SK-N-MC (cell line): ENCODE measurements at regions not wholly inside any gene's neighbourhood (a gene's known extent, or its start where the extent isn't known, plus 50 kb on each side); places are given as distances from the start of the nearest gene placed in this dataset.

ENCODE experiments used
- DNase-seq: peaks from one replicate; pipeline ENCODE4 v3.0.0-alpha.2; 2011; ENCODE audit warnings: low read depth, low spot score
- H3K27ac ChIP-seq: fragments of 200-600 bp; sonication (generic); 2 replicates; pipeline ENCODE4 v1.5.1; 2016; ENCODE audit warnings: mixed run types
- H3K36me3 ChIP-seq: fragments of 200-600 bp; sonication (generic); 2 replicates; pipeline ENCODE4 v1.6.1; 2017; ENCODE audit warnings: antibody characterized with exemption, low read length, mixed read lengths; ENCODE audit not compliant: insufficient read depth
- H3K4me3 ChIP-seq: fragments of 200-600 bp; sonication (generic); 2 replicates; pipeline ENCODE4 v1.5.1; 2016
- H3K9ac ChIP-seq: fragments of 200-600 bp; sonication (generic); 2 replicates; pipeline ENCODE4 v1.8.0; 2017; ENCODE audit warnings: mixed run types, mixed read lengths; ENCODE audit not compliant: insufficient read length
- H3K9me3 ChIP-seq: fragments of 200-600 bp; sonication (generic); 2 replicates; pipeline ENCODE4 v1.6.1; 2017; ENCODE audit warnings: low read depth, mild to moderate bottlenecking, antibody characterized with exemption, low read length, moderate library complexity, mixed read lengths
- EZH2 ChIP-seq: fragments of 200-600 bp; sonication (generic); IDR thresholded peaks from one replicate; pipeline ENCODE4 v1.6.1; 2017; ENCODE audit warnings: antibody characterized with exemption
- FOXP2 ChIP-seq: optimal IDR thresholded peaks from 2 replicates; pipeline ENCODE3; 2011; ENCODE audit warnings: mild to moderate bottlenecking, moderate library complexity; ENCODE audit not compliant: insufficient read depth; ENCODE audit errors: extremely low read length, control extremely low read depth
- POLR2AphosphoS5 ChIP-seq: IDR thresholded peaks from 2 replicates; pipeline ENCODE4 v1.6.1; 2012; ENCODE audit warnings: mild to moderate bottlenecking, low read depth, low read length, borderline replicate concordance

GRCh38 chr3:194069421-194070219 is 66.3 kb upstream of the HES1 start:
- H3K9me3 ChIP-seq, result 0 out of 2 replicates have a peak, but pooled peaks cover 6% of the 10 kb centered on the region
- no peak overlapping the region for H3K9ac ChIP-seq
- H3K27ac ChIP-seq, result 0 out of 2 replicates have a peak overlapping the region, but pooled peaks have one; percentile 83
- TF ChIP-seq FOXP2 (no peak), EZH2 (no peak), POLR2AphosphoS5 (no peak)
- H3K36me3 ChIP-seq, result no peaks in the 10 kb centered on the region
- no peak for DNase-seq
- no peak overlapping the region for H3K4me3 ChIP-seq

GRCh38 chr3:194070220-194070633 is 65.7 kb upstream of the HES1 start:
- H3K27ac ChIP-seq, result peak overlapping the region; percentile 83
- DNase-seq, result no peak
- 0 out of 2 replicates have a peak, but pooled peaks cover 6% of the 10 kb centered on the region for H3K9me3 ChIP-seq
- peak overlapping the region; percentile 76 for H3K4me3 ChIP-seq
- no peaks in the 10 kb centered on the region for H3K36me3 ChIP-seq
- TF ChIP-seq EZH2, result no peak
- TF ChIP-seq FOXP2, result no peak
- TF ChIP-seq POLR2AphosphoS5, result no peak
- peak overlapping the region; percentile 61 for H3K9ac ChIP-seq

GRCh38 chr3:194070634-194071409 is 65.1 kb upstream of the HES1 start:
- no peak for DNase-seq
- Histone ChIP-seq H3K9me3 (0 out of 2 replicates have a peak, but pooled peaks cover 6% of the 10 kb centered on the region), H3K36me3 (no peaks in the 10 kb centered on the region), H3K27ac (peak overlapping the region; percentile 83), H3K9ac (peak overlapping the region; percentile 61), H3K4me3 (peak overlapping the region; percentile 76)
- TF ChIP-seq POLR2AphosphoS5 (peak; percentile 46), EZH2 (no peak), FOXP2 (peak; percentile 5)

GRCh38 chr3:194072097-194072428 is 63.9 kb upstream of the HES1 start:
- DNase-seq, result no peak
- Histone ChIP-seq H3K36me3 (no peaks in the 10 kb centered on the region), H3K27ac (no peak overlapping the region), H3K9ac (no peak overlapping the region), H3K4me3 (no peak overlapping the region), H3K9me3 (no peaks in the 10 kb centered on the region)
- TF ChIP-seq POLR2AphosphoS5 (no peak), EZH2 (no peak), FOXP2 (no peak)

GRCh38 chr3:194072691-194073279 is 63.2 kb upstream of the HES1 start:
- H3K4me3 ChIP-seq, result no peak overlapping the region
- no peak for DNase-seq
- H3K9me3 ChIP-seq, result no peaks in the 10 kb centered on the region
- H3K36me3 ChIP-seq, result no peaks in the 10 kb centered on the region
- H3K9ac ChIP-seq, result no peak overlapping the region
- H3K27ac ChIP-seq, result no peak overlapping the region
- TF ChIP-seq POLR2AphosphoS5 (no peak), EZH2 (no peak), FOXP2 (no peak)

- H3K4me3 ChIP-seq, result no peak overlapping the region
- H3K27ac ChIP-seq, result no peak overlapping the region
- no peak overlapping the region for H3K9ac ChIP-seq
- TF ChIP-seq POLR2AphosphoS5, result no peak
- TF ChIP-seq FOXP2, result no peak
- TF ChIP-seq EZH2, result no peak
- H3K9me3 ChIP-seq, result no peaks in the 10 kb centered on the region
- DNase-seq, result no peak
- no peaks in the 10 kb centered on the region for H3K36me3 ChIP-seq
These were observed 62.0 kb upstream of the HES1 start for GRCh38 chr3:194073926-194074325.

GRCh38 chr3:194075088-194075615 is 60.8 kb upstream of the HES1 start:
- Histone ChIP-seq H3K9me3 (no peaks in the 10 kb centered on the region), H3K36me3 (no peaks in the 10 kb centered on the region), H3K27ac (no peak overlapping the region), H3K9ac (no peak overlapping the region), H3K4me3 (no peak overlapping the region)
- no peak for TF ChIP-seq POLR2AphosphoS5
- no peak for TF ChIP-seq EZH2
- no peak for TF ChIP-seq FOXP2
- DNase-seq, result no peak

GRCh38 chr3:194075802-194076460 is 60.0 kb upstream of the HES1 start:
- no peaks in the 10 kb centered on the region for H3K36me3 ChIP-seq
- H3K4me3 ChIP-seq, result no peak overlapping the region
- TF ChIP-seq EZH2, result no peak
- TF ChIP-seq POLR2AphosphoS5, result no peak
- TF ChIP-seq FOXP2, result no peak
- H3K27ac ChIP-seq, result no peak overlapping the region
- DNase-seq, result no peak
- H3K9me3 ChIP-seq, result no peaks in the 10 kb centered on the region
- H3K9ac ChIP-seq, result no peak overlapping the region
